ENCODE measurements at regions not wholly inside any gene's neighbourhood (a gene's known extent, or its start where the extent isn't known, plus 50 kb on each side); places are given as distances from the start of the nearest gene placed in this dataset.

GRCh38 chr2:3132466-3132865 is 245.2 kb downstream of the EIPR1 start:
- H3K27me3 Mint-ChIP-seq (ENCODE audit: unreplicated experiment) = no peaks in the 10 kb centered on the region
- no peaks in the 10 kb centered on the region for H3K9me3 Mint-ChIP-seq (ENCODE audit: unreplicated experiment)
- H3K36me3 Mint-ChIP-seq (ENCODE audit: low read depth, unreplicated experiment) = no peaks in the 10 kb centered on the region
- no peak overlapping the region for H3K27ac Mint-ChIP-seq (ENCODE audit: unreplicated experiment)
- no peak for DNase-seq (ENCODE audit: low spot score)
- H3K4me3 Mint-ChIP-seq (ENCODE audit: unreplicated experiment) = no peak overlapping the region
- TF ChIP-seq CTCF (IDR thresholded peaks at IDR 0.05; ENCODE audit: unreplicated experiment) = no peak
- peaks cover 26% of the 10 kb centered on the region for H3K4me1 Mint-ChIP-seq (ENCODE audit: unreplicated experiment)

GRCh38 chr2:3131636-3132326 is 245.8 kb downstream of the EIPR1 start:
- H3K27me3 Mint-ChIP-seq (ENCODE audit: unreplicated experiment) = no peaks in the 10 kb centered on the region
- H3K4me3 Mint-ChIP-seq (ENCODE audit: unreplicated experiment) = no peak overlapping the region
- H3K36me3 Mint-ChIP-seq (ENCODE audit: low read depth, unreplicated experiment) = no peaks in the 10 kb centered on the region
- peaks cover 31% of the 10 kb centered on the region for H3K4me1 Mint-ChIP-seq (ENCODE audit: unreplicated experiment)
- H3K27ac Mint-ChIP-seq (ENCODE audit: unreplicated experiment) = no peak overlapping the region
- TF ChIP-seq CTCF (IDR thresholded peaks at IDR 0.05; ENCODE audit: unreplicated experiment) = no peak
- H3K9me3 Mint-ChIP-seq (ENCODE audit: unreplicated experiment) = no peaks in the 10 kb centered on the region
- DNase-seq (ENCODE audit: low spot score) = no peak

GRCh38 chr2:3130889-3131635 is 246.6 kb downstream of the EIPR1 start:
- peak overlapping the region; percentile 11 for H3K27ac Mint-ChIP-seq (ENCODE audit: unreplicated experiment)
- H3K9me3 Mint-ChIP-seq (ENCODE audit: unreplicated experiment) = no peaks in the 10 kb centered on the region
- no peak for TF ChIP-seq CTCF (IDR thresholded peaks at IDR 0.05; ENCODE audit: unreplicated experiment)
- no peaks in the 10 kb centered on the region for H3K36me3 Mint-ChIP-seq (ENCODE audit: low read depth, unreplicated experiment)
- no peaks in the 10 kb centered on the region for H3K27me3 Mint-ChIP-seq (ENCODE audit: unreplicated experiment)
- H3K4me1 Mint-ChIP-seq (ENCODE audit: unreplicated experiment) = peaks cover 35% of the 10 kb centered on the region
- no peak for DNase-seq (ENCODE audit: low spot score)
- no peak overlapping the region for H3K4me3 Mint-ChIP-seq (ENCODE audit: unreplicated experiment)

GRCh38 chr2:3130444-3130843 is 247.2 kb downstream of the EIPR1 start:
- Mint-ChIP-seq H3K4me3 (ENCODE audit: unreplicated experiment) (no peak overlapping the region), H3K9me3 (ENCODE audit: unreplicated experiment) (no peaks in the 10 kb centered on the region), H3K27me3 (ENCODE audit: unreplicated experiment) (peaks cover 1% of the 10 kb centered on the region), H3K36me3 (ENCODE audit: low read depth, unreplicated experiment) (no peaks in the 10 kb centered on the region), H3K27ac (ENCODE audit: unreplicated experiment) (peak overlapping the region; percentile 11), H3K4me1 (ENCODE audit: unreplicated experiment) (peaks cover 35% of the 10 kb centered on the region)
- no peak for DNase-seq (ENCODE audit: low spot score)
- TF ChIP-seq CTCF (IDR thresholded peaks at IDR 0.05; ENCODE audit: unreplicated experiment) = no peak

- Mint-ChIP-seq H3K9me3 (ENCODE audit: unreplicated experiment) (no peaks in the 10 kb centered on the region), H3K27me3 (ENCODE audit: unreplicated experiment) (peaks cover 1% of the 10 kb centered on the region)
These were observed 247.8 kb downstream of the EIPR1 start for GRCh38 chr2:3129867-3130266.

More at GRCh38 chr2:3129867-3130266, 247.8 kb downstream of the EIPR1 start:
- Mint-ChIP-seq H3K36me3 (ENCODE audit: low read depth, unreplicated experiment) (no peaks in the 10 kb centered on the region), H3K27ac (ENCODE audit: unreplicated experiment) (no peak overlapping the region), H3K4me3 (ENCODE audit: unreplicated experiment) (no peak overlapping the region), H3K4me1 (ENCODE audit: unreplicated experiment) (peaks cover 35% of the 10 kb centered on the region)
- no peak for TF ChIP-seq CTCF (IDR thresholded peaks at IDR 0.05; ENCODE audit: unreplicated experiment)
- DNase-seq (ENCODE audit: low spot score) = no peak

All from endothelial cell (in vitro differentiated cells).